IMR-90 (cell line): ENCODE measurements at regions not wholly inside any gene's neighbourhood (a gene's known extent, or its start where the extent isn't known, plus 50 kb on each side); places are given as distances from the start of the nearest gene placed in this dataset.

Experiments used
- ATAC-seq: fragments of 200-7000 bp; cut with Tn5 transposase; 2 replicates; pipeline ENCODE4 v1.9.1; 2020; ENCODE audit warnings: low read depth, mild to moderate bottlenecking, moderate library complexity
- BruUV-seq: library from RNA; stranded (reverse); fragments of 400-500 nt; replicated peaks from 2 replicates; lab custom pipeline; 2021; lab: Mats Ljungman, UMichigan
- CTCF ChIA-PET: fragments of 300-600 bp; formaldehyde crosslinking; extraction: SDS; loops from one replicate; lab custom pipeline; 2021; ENCODE audit warnings: antibody characterized with exemption; lab: Yijun Ruan, JAX
- POLR2A ChIA-PET: fragments of 300-600 bp; sonication (Branson Sonifier 250); formaldehyde crosslinking; loops from one replicate; lab custom pipeline; 2022; ENCODE audit warnings: antibody characterized with exemption; ENCODE audit not compliant: unreplicated experiment; lab: Charles Lee
- DNase-seq: peaks from one replicate; pipeline ENCODE4 v3.0.0; 2013
- H2AFZ ChIP-seq: replicated peaks from 2 replicates; pipeline ENCODE3; 2013; ENCODE audit warnings: low read length, mild to moderate bottlenecking; ENCODE audit not compliant: poor library complexity
- H2AK5ac ChIP-seq: 2 replicates; pipeline ENCODE4 v1.6.1; 2013; ENCODE audit warnings: low read depth, low read length, inconsistent platforms
- H2AK9ac ChIP-seq: replicated peaks from 2 replicates; pipeline ENCODE3; 2013; ENCODE audit warnings: mild to moderate bottlenecking, low read depth, low read length, moderate library complexity; ENCODE audit not compliant: poor library complexity
- H2BK120ac ChIP-seq: 2 replicates; pipeline ENCODE4 v1.6.1; 2013; ENCODE audit warnings: low read depth, low read length, inconsistent platforms
- H2BK15ac ChIP-seq: 3 replicates; pipeline ENCODE4 v1.6.1; 2013; ENCODE audit warnings: low read depth, low read length, inconsistent platforms
- H2BK20ac ChIP-seq: 2 replicates; pipeline ENCODE4 v1.6.1; 2013; ENCODE audit warnings: low read depth, mild to moderate bottlenecking, inconsistent platforms, low read length, moderate library complexity
- H2BK5ac ChIP-seq: 2 replicates; pipeline ENCODE4 v1.6.1; 2013; ENCODE audit warnings: mild to moderate bottlenecking, low read depth, low read length, inconsistent platforms; ENCODE audit not compliant: poor library complexity, severe bottlenecking
- H3K14ac ChIP-seq: replicated peaks from 2 replicates; pipeline ENCODE4 v1.6.1; 2013; ENCODE audit warnings: low read depth, low read length, inconsistent platforms
- H3K18ac ChIP-seq: 2 replicates; pipeline ENCODE4 v1.6.1; 2013; ENCODE audit warnings: low read depth, low read length, control low read depth
- H3K23ac ChIP-seq: 2 replicates; pipeline ENCODE4 v1.6.1; 2013; ENCODE audit warnings: low read depth, low read length, inconsistent platforms
- H3K27ac ChIP-seq: 2 replicates; pipeline ENCODE4 v1.5.1; 2013; ENCODE audit warnings: mild to moderate bottlenecking, control low read depth, low read length; ENCODE audit not compliant: insufficient read depth
- H3K27me3 ChIP-seq: 2 replicates; pipeline ENCODE4 v1.6.1; 2013; ENCODE audit warnings: low read length; ENCODE audit not compliant: control insufficient read depth, insufficient read depth
- H3K36me3 ChIP-seq: 2 replicates; pipeline ENCODE4 v1.6.1; 2013; ENCODE audit warnings: low read length, mixed read lengths; ENCODE audit not compliant: control insufficient read depth, insufficient read depth
- H3K4ac ChIP-seq: 2 replicates; pipeline ENCODE4 v1.6.1; 2013; ENCODE audit warnings: low read depth, low read length, inconsistent platforms
- H3K4me1 ChIP-seq: 2 replicates; pipeline ENCODE4 v1.6.1; 2013; ENCODE audit warnings: low read length, mixed read lengths; ENCODE audit not compliant: control insufficient read depth, insufficient read depth
- H3K4me2 ChIP-seq: 2 replicates; pipeline ENCODE4 v1.6.1; 2013; ENCODE audit warnings: low read depth, mild to moderate bottlenecking, control low read depth, low read length, moderate library complexity
- H3K4me3 ChIP-seq: 2 replicates; pipeline ENCODE4 v1.5.1; 2013; ENCODE audit warnings: low read depth, mild to moderate bottlenecking, control low read depth, low read length, moderate library complexity; ENCODE audit not compliant: insufficient read depth
- H3K56ac ChIP-seq: 2 replicates; pipeline ENCODE4 v1.6.1; 2013; ENCODE audit warnings: low read length, inconsistent platforms; ENCODE audit not compliant: insufficient read depth; ENCODE audit errors: extremely low read depth
- H3K79me1 ChIP-seq, 2 experiments: 2 replicates each; pipeline ENCODE4 v1.6.1; 2013; ENCODE audit warnings: low read length in 2 of 2, inconsistent platforms in 1 of 2, low read depth in 1 of 2
- H3K9ac ChIP-seq: 2 replicates; pipeline ENCODE4 v1.6.1; 2013; ENCODE audit warnings: low read depth, low read length, control low read depth
- H3K9me1 ChIP-seq: 2 replicates; pipeline ENCODE4 v1.6.1; 2013; ENCODE audit warnings: low read length, inconsistent platforms; ENCODE audit not compliant: insufficient read depth
- H3K9me3 ChIP-seq: 2 replicates; pipeline ENCODE4 v1.6.1; 2013; ENCODE audit warnings: low read length; ENCODE audit not compliant: control insufficient read depth, insufficient read depth
- H4K20me1 ChIP-seq: 2 replicates; pipeline ENCODE4 v1.6.1; 2013; ENCODE audit warnings: low read length, inconsistent platforms; ENCODE audit not compliant: insufficient read depth
- H4K5ac ChIP-seq: 2 replicates; pipeline ENCODE4 v1.6.1; 2013; ENCODE audit warnings: mild to moderate bottlenecking, low read depth, low read length, control low read depth
- H4K8ac ChIP-seq, 2 experiments: 2 replicates each; pipeline ENCODE4 v1.6.1; 2013; ENCODE audit warnings: low read depth in 2 of 2, low read length in 2 of 2, control low read depth in 1 of 2, inconsistent platforms in 1 of 2
- H4K91ac ChIP-seq: 2 replicates; pipeline ENCODE4 v1.6.1; 2013; ENCODE audit warnings: low read depth, low read length, inconsistent platforms; ENCODE audit not compliant: insufficient read depth
- BHLHE40 ChIP-seq: fragments of 150-350 bp; IDR thresholded peaks from 2 replicates; pipeline ENCODE4 v1.6.1; 2016; ENCODE audit warnings: mild to moderate bottlenecking, low read depth, low read length
- CEBPB ChIP-seq: IDR thresholded peaks from 2 replicates; pipeline ENCODE4 v1.6.1; 2012; ENCODE audit warnings: low read depth, low read length, improper control_type of control experiment
- CHD1 ChIP-seq: IDR thresholded peaks from 2 replicates; pipeline ENCODE4 v1.6.1; 2012; ENCODE audit warnings: low read depth, low read length, improper control_type of control experiment
- CTCF ChIP-seq: conservative IDR thresholded peaks from 2 replicates; pipeline ENCODE4 v1.5.1; 2012; ENCODE audit warnings: mild to moderate bottlenecking, low read depth, low read length, improper control_type of control experiment
- ELK1 ChIP-seq: fragments of 150-350 bp; IDR thresholded peaks from 2 replicates; pipeline ENCODE4 v1.6.1; 2016; ENCODE audit warnings: low read depth, mild to moderate bottlenecking, low read length, moderate library complexity, borderline replicate concordance
- FOS ChIP-seq: fragments of 150-350 bp; IDR thresholded peaks from 2 replicates; pipeline ENCODE4 v1.6.1; 2016; ENCODE audit warnings: low read depth, low read length
- MAFK ChIP-seq: IDR thresholded peaks from 2 replicates; pipeline ENCODE4 v1.6.1; 2012; ENCODE audit warnings: low read depth, low read length, improper control_type of control experiment
- MAZ ChIP-seq: IDR thresholded peaks from 2 replicates; pipeline ENCODE4 v1.6.1; 2012; ENCODE audit warnings: low read depth, mild to moderate bottlenecking, low read length, improper control_type of control experiment, moderate library complexity, borderline replicate concordance
- MXI1 ChIP-seq: IDR thresholded peaks from 2 replicates; pipeline ENCODE4 v1.6.1; 2012; ENCODE audit warnings: low read depth, mild to moderate bottlenecking, low read length, moderate library complexity, borderline replicate concordance
- NFE2L2 ChIP-seq: fragments of 150-350 bp; IDR thresholded peaks from 2 replicates; pipeline ENCODE4 v1.6.1; 2016; ENCODE audit warnings: low read depth, mild to moderate bottlenecking, low read length
- POLR2A ChIP-seq: IDR thresholded peaks from 2 replicates; pipeline ENCODE4 v1.6.1; 2012; ENCODE audit warnings: mild to moderate bottlenecking, low read depth, low read length
- RAD21 ChIP-seq: IDR thresholded peaks from 2 replicates; pipeline ENCODE4 v1.6.1; 2012; ENCODE audit warnings: low read length, improper control_type of control experiment
- RCOR1 ChIP-seq: IDR thresholded peaks from 2 replicates; pipeline ENCODE4 v1.6.1; 2012; ENCODE audit warnings: mild to moderate bottlenecking, low read length, improper control_type of control experiment; ENCODE audit not compliant: insufficient replicate concordance
- RFX5 ChIP-seq: IDR thresholded peaks from 2 replicates; pipeline ENCODE4 v1.8.0; 2012; ENCODE audit warnings: low read depth, mild to moderate bottlenecking, low read length, moderate library complexity
- SMC3 ChIP-seq: fragments of 150-350 bp; IDR thresholded peaks from 2 replicates; pipeline ENCODE4 v1.6.1; 2016; ENCODE audit warnings: low read depth, mild to moderate bottlenecking, antibody characterized with exemption, low read length, moderate library complexity
- USF2 ChIP-seq: fragments of 150-350 bp; IDR thresholded peaks from 2 replicates; pipeline ENCODE4 v1.6.1; 2017; ENCODE audit warnings: mild to moderate bottlenecking, antibody characterized with exemption, low read length, low read depth
- WGBS, 2 experiments: methylation state at CpG; one replicate each; pipeline versions ENCODE4 v1.1.5 to v1.1.7; 2013; ENCODE audit warnings: missing lambda C conversion rate in 2 of 2; ENCODE audit not compliant: insufficient read length in 1 of 2; ENCODE audit errors: extremely low coverage in 2 of 2; 5-methylcytosine and 5-hydroxymethylcytosine counted together
- dilution Hi-C: fragments of 300-500 bp; cut with HindIII; formaldehyde crosslinking; loops from one replicate; pipeline ENCODE4 v1.14.3; 2018; ENCODE audit warnings: low sequenced_read_pairs; ENCODE audit not compliant: unreplicated experiment
- in situ Hi-C: fragments of 300-500 bp; cut with MboI; formaldehyde crosslinking; loops from 3 replicates; pipeline ENCODE4 v1.14.3; 2019; ENCODE audit warnings: low sequenced_read_pairs, inconsistent platforms, mixed read lengths
- intact Hi-C: fragments of 100-400 bp; cut with micrococcal nuclease; formaldehyde crosslinking; loops from 2 replicates; pipeline ENCODE4 v1.10.0; 2022

- Histone ChIP-seq H2AFZ (no peak overlapping the region), H3K4me3 (no peak overlapping the region), H3K27ac (no peak overlapping the region), H4K20me1 (no peaks in the 10 kb centered on the region), H3K18ac (no peak overlapping the region; the same call in 1 of the 2 replicates), H2BK20ac (no peak overlapping the region), H3K23ac (no peak overlapping the region), H3K36me3 (no peaks in the 10 kb centered on the region), H3K56ac (no peak overlapping the region), H4K5ac (no peak overlapping the region), H3K4ac (no peak overlapping the region), H2BK120ac (no peak overlapping the region), H3K9me3 (no peaks in the 10 kb centered on the region), H3K14ac (no peak overlapping the region), H2BK15ac (no peak overlapping the region), H3K9me1 (no peaks in the 10 kb centered on the region), H3K9ac (no peak overlapping the region), H3K79me1 (no peaks in the 10 kb centered on the region), H2BK5ac (no peak overlapping the region), H4K8ac (no peak overlapping the region), H3K4me1 (peaks cover 1% of the 10 kb centered on the region; the same call in 1 of the 2 replicates), H3K27me3 (no peaks in the 10 kb centered on the region), H2AK5ac (no peak overlapping the region), H3K4me2 (no peak overlapping the region), H4K91ac (no peak overlapping the region), H2AK9ac (no peak overlapping the region)
- DNase-seq (peak; percentile 45), ATAC-seq (peak; percentile 32)
- POLR2A ChIA-PET: no interaction called here
- dilution Hi-C loops: no loop called here
- TF ChIP-seq RFX5 (no peak), USF2 (no peak), MAFK (no peak), NFE2L2 (no peak), RCOR1 (no peak), SMC3 (no peak), FOS (no peak), BHLHE40 (no peak), CHD1 (no peak), MXI1 (no peak), RAD21 (no peak), ELK1 (no peak), POLR2A (no peak), CTCF (no peak), CEBPB (no peak), MAZ (no peak)
- intact Hi-C loops: no loop called here
- CTCF ChIA-PET: no interaction called here
- in situ Hi-C loops: no loop called here
- WGBS, 2 experiments: no CpG with 5 or more reads among the region's 2 CpGs
- BruUV-seq: no TSS peak
Measured at GRCh38 chr12:28955491-28955890, 193.6 kb upstream of the FAR2 start.
